H1 (cell line): ENCODE measurements at regions not wholly inside any gene's neighbourhood (a gene's known extent, or its start where the extent isn't known, plus 50 kb on each side); places are given as distances from the start of the nearest gene placed in this dataset.

ENCODE experiments used
- CTCF ChIA-PET: fragments of 300-600 bp; sonication (Branson Sonifier 250); formaldehyde crosslinking; loops from one replicate; lab custom pipeline; 2021; ENCODE audit not compliant: partially characterized antibody; lab: Charles Lee
- POLR2A ChIA-PET: fragments of 300-600 bp; sonication (Branson Sonifier 250); formaldehyde crosslinking; loops from one replicate; lab custom pipeline; 2021; ENCODE audit warnings: inconsistent platforms; ENCODE audit not compliant: partially characterized antibody; lab: Charles Lee
- DNase-seq, 2 experiments: peaks; one replicate each; pipeline versions ENCODE4 v3.0.0 to v3.0.0-alpha.2; 2010 to 2022; ENCODE audit warnings: low spot score in 2 of 2, low read depth in 1 of 2, mixed read lengths in 1 of 2
- FAIRE-seq: peaks from 2 replicates; lab custom pipeline; 2011; peaks lifted over from hg19 to GRCh38; lab: Jason Lieb, UNC
- H2AFZ ChIP-seq: 2 replicates; pipeline ENCODE4 v1.8.1; 2012; ENCODE audit warnings: low read length, inconsistent platforms
- H2AK5ac ChIP-seq: 2 replicates; pipeline ENCODE4 v1.6.1; 2013; ENCODE audit warnings: low read depth, low read length
- H2BK120ac ChIP-seq: replicated peaks from 2 replicates; pipeline ENCODE3; 2013; ENCODE audit warnings: low read depth, low read length, inconsistent platforms
- H2BK12ac ChIP-seq: 2 replicates; pipeline ENCODE4 v1.6.1; 2013; ENCODE audit warnings: low read depth, low read length
- H2BK15ac ChIP-seq: 2 replicates; pipeline ENCODE4 v1.6.1; 2013; ENCODE audit warnings: low read length
- H2BK20ac ChIP-seq: 2 replicates; pipeline ENCODE4 v1.6.1; 2013; ENCODE audit warnings: low read length
- H2BK5ac ChIP-seq: 2 replicates; pipeline ENCODE4 v1.6.1; 2013; ENCODE audit warnings: low read depth, low read length
- H3K14ac ChIP-seq: 2 replicates; pipeline ENCODE4 v1.6.1; 2013; ENCODE audit warnings: inconsistent platforms; ENCODE audit not compliant: insufficient read length
- H3K18ac ChIP-seq: 2 replicates; pipeline ENCODE4 v1.6.1; 2013; ENCODE audit warnings: low read length; ENCODE audit errors: extremely low read depth
- H3K23ac ChIP-seq: 2 replicates; pipeline ENCODE4 v1.6.1; 2013; ENCODE audit warnings: inconsistent platforms; ENCODE audit not compliant: insufficient read length
- H3K23me2 ChIP-seq: 2 replicates; pipeline ENCODE4 v1.6.1; 2013; ENCODE audit warnings: low read depth, low read length
- H3K27ac ChIP-seq: 2 replicates; pipeline ENCODE4 v1.6.1; 2011; ENCODE audit warnings: low read depth, low read length, inconsistent platforms
- H3K27me3 ChIP-seq, 4 experiments: replicated peaks in 1 of 4; 1 replicate in 1 of 4; 2 replicates in 3 of 4; pipeline versions ENCODE4 v1.6.1 to v1.8.1; 2011 to 2013; ENCODE audit warnings: low read length in 3 of 4, mild to moderate bottlenecking in 3 of 4, inconsistent platforms in 2 of 4, mixed read lengths in 2 of 4, moderate library complexity in 1 of 4; ENCODE audit not compliant: control insufficient read depth in 3 of 4, insufficient read depth in 3 of 4; ENCODE audit errors: extremely low read depth in 1 of 4
- H3K36me3 ChIP-seq, 4 experiments: 2 replicates each; pipeline versions ENCODE4 v1.6.1 to v1.8.1; 2011 to 2013; ENCODE audit warnings: mild to moderate bottlenecking in 4 of 4, low read length in 3 of 4, moderate library complexity in 2 of 4, control low read depth in 1 of 4, inconsistent platforms in 1 of 4; ENCODE audit not compliant: insufficient read depth in 4 of 4, control insufficient read depth in 2 of 4
- H3K4ac ChIP-seq: replicated peaks from 2 replicates; pipeline ENCODE3; 2013; ENCODE audit warnings: low read length, low read depth, mixed read lengths, inconsistent platforms; ENCODE audit not compliant: insufficient read length
- H3K4me1 ChIP-seq, 4 experiments: replicated peaks in 1 of 4; 1 replicate in 1 of 4; 2 replicates in 3 of 4; pipeline versions ENCODE4 v1.6.1 to v1.8.1; 2011 to 2013; ENCODE audit warnings: low read length in 3 of 4, inconsistent platforms in 2 of 4, mixed read lengths in 1 of 4; ENCODE audit not compliant: insufficient read depth in 4 of 4, control insufficient read depth in 3 of 4
- H3K4me2 ChIP-seq, 2 experiments: 2 replicates each; pipeline versions ENCODE4 v1.6.1 to v1.8.1; 2011 to 2013; ENCODE audit warnings: low read depth in 2 of 2, low read length in 2 of 2, control low read depth in 1 of 2, inconsistent platforms in 1 of 2, mild to moderate bottlenecking in 1 of 2; ENCODE audit not compliant: insufficient read depth in 1 of 2
- H3K4me3 ChIP-seq, 4 experiments: fragments of 200-600, 300-600 bp in 1 of 4; sonication (generic), shearing (Covaris generic), sonication (Bioruptor Twin) in 1 of 4; 2 replicates each; pipeline versions ENCODE4 v1.5.1 to v1.8.1; 2011 to 2016; ENCODE audit warnings: low read length in 4 of 4, low read depth in 3 of 4, control low read depth in 2 of 4, inconsistent platforms in 2 of 4, mild to moderate bottlenecking in 2 of 4, mixed read lengths in 1 of 4, moderate library complexity in 1 of 4; ENCODE audit not compliant: insufficient read depth in 2 of 4; ENCODE audit errors: extremely low read depth in 1 of 4
- H3K56ac ChIP-seq: replicated peaks from 2 replicates; pipeline ENCODE3; 2013; ENCODE audit warnings: low read depth, mild to moderate bottlenecking, mixed read lengths, low read length, inconsistent platforms; ENCODE audit not compliant: insufficient read length
- H3K79me1 ChIP-seq: 2 replicates; pipeline ENCODE4 v1.6.1; 2013; ENCODE audit warnings: low read depth, low read length, control low read depth
- H3K79me2 ChIP-seq, 2 experiments: 2 replicates each; pipeline versions ENCODE4 v1.6.1 to v1.8.1; 2012 to 2013; ENCODE audit warnings: low read length in 2 of 2, mild to moderate bottlenecking in 2 of 2, inconsistent platforms in 1 of 2; ENCODE audit not compliant: insufficient read depth in 2 of 2, control insufficient read depth in 1 of 2
- H3K9ac ChIP-seq, 4 experiments: replicated peaks in 1 of 4; 1 replicate in 1 of 4; 2 replicates in 3 of 4; pipeline versions ENCODE4 v1.6.1 to v1.8.1; 2011 to 2013; ENCODE audit warnings: low read depth in 3 of 4, low read length in 3 of 4, control low read depth in 2 of 4, mild to moderate bottlenecking in 2 of 4, moderate library complexity in 2 of 4, inconsistent platforms in 1 of 4; ENCODE audit errors: extremely low read depth in 1 of 4
- H3K9me3 ChIP-seq, 2 experiments: 2 replicates each; pipeline versions ENCODE4 v1.6.1 to v1.8.1; 2012 to 2013; ENCODE audit warnings: mild to moderate bottlenecking in 2 of 2, moderate library complexity in 2 of 2, control low read depth in 1 of 2, inconsistent platforms in 1 of 2, low read depth in 1 of 2, low read length in 1 of 2, mixed read lengths in 1 of 2; ENCODE audit not compliant: insufficient read depth in 2 of 2
- H4K20me1 ChIP-seq, 2 experiments: replicated peaks in 1 of 2; 2 replicates each; pipeline versions ENCODE3 to v1.8.1; 2011 to 2013; ENCODE audit warnings: inconsistent platforms in 2 of 2, low read length in 2 of 2, mild to moderate bottlenecking in 1 of 2; ENCODE audit not compliant: insufficient read depth in 2 of 2, control insufficient read depth in 1 of 2
- H4K5ac ChIP-seq: 2 replicates; pipeline ENCODE4 v1.6.1; 2013; ENCODE audit warnings: low read length, low read depth, mixed read lengths, inconsistent platforms; ENCODE audit not compliant: insufficient read length
- H4K8ac ChIP-seq: 2 replicates; pipeline ENCODE4 v1.8.0; 2013; ENCODE audit warnings: mild to moderate bottlenecking, moderate library complexity, low read length, inconsistent platforms; ENCODE audit not compliant: insufficient read depth; ENCODE audit errors: extremely low read depth
- H4K91ac ChIP-seq: replicated peaks from 2 replicates; pipeline ENCODE3; 2013; ENCODE audit warnings: low read length, mixed read lengths, inconsistent platforms; ENCODE audit not compliant: insufficient read length
- BRCA1 ChIP-seq: IDR thresholded peaks from 2 replicates; pipeline ENCODE4 v1.6.1; 2012; ENCODE audit warnings: low read depth, low read length, improper control_type of control experiment
- CBX5 ChIP-seq: fragments of 300-800, 300-1000 bp; sonication (generic); IDR thresholded peaks from 2 replicates; pipeline ENCODE4 v1.7.1; 2016; ENCODE audit warnings: antibody characterized with exemption, low read length, low read depth
- CBX8 ChIP-seq: fragments of 300-800, 300-1000 bp; sonication (generic); IDR thresholded peaks from 2 replicates; pipeline ENCODE4 v1.7.1; 2016; ENCODE audit warnings: low read depth, low read length, borderline replicate concordance
- CREB1 ChIP-seq: IDR thresholded peaks from 2 replicates; pipeline ENCODE4 v1.6.1; 2012; ENCODE audit warnings: inconsistent platforms
- EP300 ChIP-seq, 2 experiments: IDR thresholded peaks; 1 replicate in 1 of 2; 2 replicates in 1 of 2; pipeline ENCODE4 v1.6.1; 2011 to 2012; ENCODE audit warnings: low read depth in 2 of 2, low read length in 2 of 2, mild to moderate bottlenecking in 2 of 2, borderline replicate concordance in 1 of 2, inconsistent platforms in 1 of 2, moderate library complexity in 1 of 2
- EZH2 ChIP-seq: fragments of 200-600 bp; sonication (generic); IDR thresholded peaks from 2 replicates; pipeline ENCODE4 v1.7.1; 2012; ENCODE audit warnings: low read depth, mild to moderate bottlenecking, moderate library complexity, low read length, inconsistent platforms; ENCODE audit not compliant: severe bottlenecking
- FOSL1 ChIP-seq: IDR thresholded peaks from 2 replicates; pipeline ENCODE4 v1.6.1; 2011; ENCODE audit warnings: mild to moderate bottlenecking, low read depth, low read length, moderate library complexity; ENCODE audit not compliant: insufficient read depth
- HDAC2 ChIP-seq, 2 experiments: fragments of 300-600 bp in 1 of 2; sonication (generic) in 1 of 2; IDR thresholded peaks; 2 replicates each; pipeline ENCODE4 v1.6.1; 2011 to 2012; ENCODE audit warnings: low read depth in 2 of 2, low read length in 2 of 2, mild to moderate bottlenecking in 2 of 2, moderate library complexity in 2 of 2, borderline replicate concordance in 1 of 2, inconsistent platforms in 1 of 2
- KDM5A ChIP-seq: fragments of 200-600 bp; IDR thresholded peaks from 2 replicates; pipeline ENCODE4 v1.7.1; 2012; ENCODE audit warnings: mild to moderate bottlenecking, low read length, inconsistent platforms, mixed read lengths
- NANOG ChIP-seq: IDR thresholded peaks from 2 replicates; pipeline ENCODE4 v1.6.1; 2011; ENCODE audit warnings: low read length, low read depth, mild to moderate bottlenecking, inconsistent platforms; ENCODE audit not compliant: insufficient read depth, poor library complexity, severe bottlenecking
- RFX5 ChIP-seq: IDR thresholded peaks from 2 replicates; pipeline ENCODE4 v1.6.1; 2011; ENCODE audit warnings: low read depth, low read length, improper control_type of control experiment, borderline replicate concordance
- RXRA ChIP-seq: IDR thresholded peaks from 2 replicates; pipeline ENCODE4 v1.6.1; 2011; ENCODE audit warnings: low read depth, mild to moderate bottlenecking, low read length, moderate library complexity; ENCODE audit not compliant: insufficient read depth
- TBP ChIP-seq: IDR thresholded peaks from 2 replicates; pipeline ENCODE4 v1.6.1; 2011; ENCODE audit warnings: low read depth, low read length, improper control_type of control experiment
- WGBS, 2 experiments: shearing (Covaris generic) in 1 of 2; methylation state at CpG; one replicate each; pipeline versions ENCODE4 v1.1.6 to v1.1.7; 2013 to 2015; ENCODE audit warnings: low lambda C conversion rate in 2 of 2, mixed read lengths in 2 of 2, inconsistent platforms in 1 of 2, low coverage in 1 of 2, missing lambda C conversion rate in 1 of 2; ENCODE audit not compliant: insufficient replicate concordance in 2 of 2, insufficient coverage in 1 of 2, insufficient read length in 1 of 2; ENCODE audit errors: extremely low coverage in 1 of 2, missing lambda C conversion rate in 1 of 2; 5-methylcytosine and 5-hydroxymethylcytosine counted together
- TF ChIP-seq, protein P1 (sequence below): IDR thresholded peaks from 2 replicates; pipeline ENCODE4 v1.6.1; 2011; ENCODE audit warnings: low read depth, mild to moderate bottlenecking, low read length; ENCODE audit not compliant: insufficient read depth

DNA sequence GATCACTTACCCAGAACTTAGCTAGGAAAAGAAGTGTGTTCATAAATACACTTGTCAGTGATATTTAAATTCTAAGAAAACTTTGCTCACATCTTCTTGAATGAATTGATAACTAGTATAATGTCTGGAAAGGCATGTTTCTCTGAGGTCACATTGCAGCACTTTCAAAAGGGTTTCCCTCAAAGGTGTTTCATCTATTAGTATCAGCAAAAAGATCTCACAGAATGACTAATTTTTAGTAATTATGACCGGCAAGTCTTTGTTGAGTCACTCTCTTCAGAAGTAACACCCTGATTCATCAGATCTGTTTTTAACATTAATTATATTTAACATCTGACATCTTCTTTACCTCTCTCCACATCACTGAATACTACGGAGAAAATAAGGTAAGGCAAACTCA is 222.3 kb downstream of the IKZF2 start:
- no peak overlapping the region for H2BK20ac ChIP-seq
- H3K79me1 ChIP-seq = no peaks in the 10 kb centered on the region
- H2BK5ac ChIP-seq = no peak overlapping the region
- no peak overlapping the region for H4K8ac ChIP-seq
- no peak overlapping the region for H2BK12ac ChIP-seq
- no peaks in the 10 kb centered on the region for H3K27me3 ChIP-seq
- H4K5ac ChIP-seq = no peak overlapping the region
- no peaks in the 10 kb centered on the region for H3K79me2 ChIP-seq
- no peak overlapping the region for H4K91ac ChIP-seq
- FAIRE-seq (no peak), DNase-seq (no peak)
- H3K14ac ChIP-seq = no peak overlapping the region
- POLR2A ChIA-PET = no interaction called here
- no peak overlapping the region for H2AFZ ChIP-seq
- H3K4me3 ChIP-seq = no peak overlapping the region
- H2BK15ac ChIP-seq = no peak overlapping the region
- H3K23ac ChIP-seq = no peak overlapping the region
- H3K18ac ChIP-seq = no peak overlapping the region
- no peak overlapping the region for H3K27ac ChIP-seq
- H3K4me2 ChIP-seq = no peak overlapping the region
- H2BK120ac ChIP-seq = no peak overlapping the region
- no peak overlapping the region for H2AK5ac ChIP-seq
- no peaks in the 10 kb centered on the region for H3K4me1 ChIP-seq
- H3K4ac ChIP-seq = no peak overlapping the region
- H3K56ac ChIP-seq = no peak overlapping the region
- H3K9me3 ChIP-seq = no peaks in the 10 kb centered on the region
- no peaks in the 10 kb centered on the region for H4K20me1 ChIP-seq
- H3K23me2 ChIP-seq = no peaks in the 10 kb centered on the region
- WGBS, 2 experiments = 85% methylated on average over 2 of the region's 2 CpGs; no CpG with 5 or more reads in 1 of the 2 experiments
- no peak overlapping the region for H3K9ac ChIP-seq
- CTCF ChIA-PET = no interaction called here
- no peaks in the 10 kb centered on the region for H3K36me3 ChIP-seq
- TF ChIP-seq EP300 (IDR thresholded peaks at IDR 0.05; ENCODE audit: borderline replicate concordance in 1 of 2, low read depth in 2 of 2, low read length in 2 of 2) (no peak), BRCA1 (no peak), RXRA (no peak), RFX5 (no peak), KDM5A (no peak), TBP (no peak), NANOG (no peak), CBX5 (no peak), CREB1 (no peak), HDAC2 (IDR thresholded peaks at IDR 0.05; ENCODE audit: borderline replicate concordance in 1 of 2, low read depth in 2 of 2, low read length in 2 of 2) (no peak), CBX8 (no peak), EZH2 (no peak), FOSL1 (no peak)
- TF ChIP-seq, protein P1, sequence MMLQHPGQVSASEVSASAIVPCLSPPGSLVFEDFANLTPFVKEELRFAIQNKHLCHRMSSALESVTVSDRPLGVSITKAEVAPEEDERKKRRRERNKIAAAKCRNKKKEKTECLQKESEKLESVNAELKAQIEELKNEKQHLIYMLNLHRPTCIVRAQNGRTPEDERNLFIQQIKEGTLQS = no peak
